H9 (cell line): ENCODE measurements at regions not wholly inside any gene's neighbourhood (a gene's known extent, or its start where the extent isn't known, plus 50 kb on each side); places are given as distances from the start of the nearest gene placed in this dataset.

Experiments
- DNase-seq: peaks from one replicate; pipeline ENCODE4 v3.0.0-alpha.2; 2017
- H2AFZ ChIP-seq: one replicate; pipeline ENCODE4 v1.6.1; 2013; ENCODE audit warnings: mild to moderate bottlenecking, low read length, control low read depth, moderate library complexity
- H2AK5ac ChIP-seq: 2 replicates; pipeline ENCODE4 v1.6.1; 2013; ENCODE audit warnings: low read length, control low read depth, mixed read lengths; ENCODE audit not compliant: insufficient read length
- H2BK120ac ChIP-seq: one replicate; pipeline ENCODE4 v1.6.1; 2013; ENCODE audit warnings: low read depth, mild to moderate bottlenecking, low read length, control low read depth, inconsistent platforms; ENCODE audit not compliant: poor library complexity, severe bottlenecking
- H2BK12ac ChIP-seq: 2 replicates; pipeline ENCODE4 v1.6.1; 2013; ENCODE audit warnings: low read length, control low read depth, mixed read lengths, low read depth; ENCODE audit not compliant: insufficient read length
- H2BK15ac ChIP-seq: 2 replicates; pipeline ENCODE4 v1.6.1; 2013; ENCODE audit warnings: low read depth, low read length, control low read depth
- H2BK20ac ChIP-seq: one replicate; pipeline ENCODE4 v1.6.1; 2013; ENCODE audit warnings: low read depth, mild to moderate bottlenecking, low read length, control low read depth, inconsistent platforms; ENCODE audit not compliant: poor library complexity, severe bottlenecking
- H2BK5ac ChIP-seq: 2 replicates; pipeline ENCODE4 v1.6.1; 2013; ENCODE audit warnings: low read length, control low read depth, mixed read lengths; ENCODE audit not compliant: insufficient read length
- H3K14ac ChIP-seq: 2 replicates; pipeline ENCODE4 v1.6.1; 2013; ENCODE audit warnings: low read length, control low read depth; ENCODE audit not compliant: insufficient read depth
- H3K18ac ChIP-seq: 2 replicates; pipeline ENCODE4 v1.6.1; 2013; ENCODE audit warnings: low read depth, mild to moderate bottlenecking, mixed read lengths, low read length, control low read depth; ENCODE audit not compliant: insufficient read length
- H3K23ac ChIP-seq: 2 replicates; pipeline ENCODE4 v1.6.1; 2013; ENCODE audit warnings: low read length, control low read depth, mixed read lengths, low read depth; ENCODE audit not compliant: insufficient read length
- H3K23me2 ChIP-seq: 2 replicates; pipeline ENCODE4 v1.6.1; 2013; ENCODE audit warnings: low read depth, mild to moderate bottlenecking, mixed read lengths, low read length, control low read depth; ENCODE audit not compliant: insufficient read length, poor library complexity, severe bottlenecking
- H3K27ac ChIP-seq: 2 replicates; pipeline ENCODE4 v1.5.1; 2013; ENCODE audit warnings: low read length, control low read depth, mixed read lengths, low read depth; ENCODE audit not compliant: insufficient read length
- H3K27me3 ChIP-seq: 2 replicates; pipeline ENCODE4 v1.6.1; 2013; ENCODE audit warnings: low read length, control low read depth, inconsistent platforms; ENCODE audit not compliant: insufficient read depth
- H3K4ac ChIP-seq: 2 replicates; pipeline ENCODE4 v1.6.1; 2013; ENCODE audit warnings: low read depth, mild to moderate bottlenecking, control low read depth, inconsistent platforms, low read length, moderate library complexity
- H3K4me1 ChIP-seq: 2 replicates; pipeline ENCODE4 v1.6.1; 2013; ENCODE audit warnings: low read length, control low read depth, inconsistent platforms; ENCODE audit not compliant: insufficient read depth
- H3K4me2 ChIP-seq: 2 replicates; pipeline ENCODE4 v1.6.1; 2013; ENCODE audit warnings: low read length, control low read depth, mixed read lengths; ENCODE audit not compliant: insufficient read length, insufficient read depth
- H3K56ac ChIP-seq: 2 replicates; pipeline ENCODE4 v1.6.1; 2013; ENCODE audit warnings: low read depth, mild to moderate bottlenecking, mixed read lengths, low read length, control low read depth; ENCODE audit not compliant: insufficient read length
- H3K79me1 ChIP-seq: 2 replicates; pipeline ENCODE4 v1.6.1; 2013; ENCODE audit warnings: low read depth, mild to moderate bottlenecking, moderate library complexity, low read length, control low read depth, inconsistent platforms; ENCODE audit not compliant: insufficient read depth, poor library complexity, severe bottlenecking
- H3K79me2 ChIP-seq: 2 replicates; pipeline ENCODE4 v1.6.1; 2013; ENCODE audit warnings: low read length, control low read depth, inconsistent platforms; ENCODE audit not compliant: insufficient read depth
- H3K9ac ChIP-seq: 2 replicates; pipeline ENCODE4 v1.6.1; 2013; ENCODE audit warnings: low read length, control low read depth, mixed read lengths; ENCODE audit not compliant: insufficient read length; ENCODE audit errors: extremely low read depth
- H3K9me3 ChIP-seq: one replicate; pipeline ENCODE4 v1.6.1; 2013; ENCODE audit warnings: low read depth, low read length, inconsistent platforms; ENCODE audit not compliant: control insufficient read depth
- H3T11ph ChIP-seq: one replicate; pipeline ENCODE4 v1.6.1; 2013; ENCODE audit warnings: mild to moderate bottlenecking, low read length, control low read depth, inconsistent platforms
- H4K20me1 ChIP-seq: one replicate; pipeline ENCODE4 v1.6.1; 2013; ENCODE audit not compliant: control insufficient read depth, insufficient read length, insufficient read depth
- H4K5ac ChIP-seq: 2 replicates; pipeline ENCODE4 v1.6.1; 2013; ENCODE audit warnings: low read depth, mild to moderate bottlenecking, mixed read lengths, low read length, control low read depth; ENCODE audit not compliant: insufficient read length
- H4K8ac ChIP-seq: replicated peaks from 2 replicates; pipeline ENCODE4 v1.6.1; 2013; ENCODE audit warnings: low read length, control low read depth, mixed read lengths, low read depth; ENCODE audit not compliant: insufficient read length
- H4K91ac ChIP-seq: 2 replicates; pipeline ENCODE4 v1.6.1; 2013; ENCODE audit warnings: low read depth, mild to moderate bottlenecking, moderate library complexity, mixed read lengths, low read length, control low read depth; ENCODE audit not compliant: insufficient read length
- H3K27ac Mint-ChIP-seq, 3 experiments: 2 replicates in 2 of 3; 3 replicates in 1 of 3; pipeline ENCODE4 v1.8.0; 2020 to 2021; ENCODE audit warnings: mixed read lengths in 3 of 3, mild to moderate bottlenecking in 1 of 3, moderate library complexity in 1 of 3
- H3K27me3 Mint-ChIP-seq: 2 replicates; pipeline ENCODE4 v1.8.0; 2021; ENCODE audit warnings: low read depth, mild to moderate bottlenecking, moderate library complexity, mixed read lengths
- H3K36me3 Mint-ChIP-seq, 3 experiments: 2 replicates in 2 of 3; 3 replicates in 1 of 3; pipeline ENCODE4 v1.8.0; 2020 to 2021; ENCODE audit warnings: low read depth in 3 of 3, mixed read lengths in 3 of 3; ENCODE audit not compliant: insufficient read depth in 1 of 3
- H3K4me1 Mint-ChIP-seq, 2 experiments: 2 replicates each; pipeline ENCODE4 v1.8.0; 2020; ENCODE audit warnings: mixed read lengths in 2 of 2
- H3K4me3 Mint-ChIP-seq, 2 experiments: 2 replicates in 1 of 2; 3 replicates in 1 of 2; pipeline ENCODE4 v1.8.0; 2020 to 2021; ENCODE audit warnings: mild to moderate bottlenecking in 2 of 2, mixed read lengths in 2 of 2, moderate library complexity in 1 of 2
- H3K9me3 Mint-ChIP-seq, 2 experiments: 2 replicates in 1 of 2; 3 replicates in 1 of 2; pipeline ENCODE4 v1.8.0; 2020; ENCODE audit warnings: mild to moderate bottlenecking in 2 of 2, mixed read lengths in 2 of 2, moderate library complexity in 1 of 2
- CTCF ChIP-seq: fragments of 200-600 bp; sonication (generic); conservative IDR thresholded peaks from 3 replicates; pipeline ENCODE4 v1.8.0; 2021; ENCODE audit warnings: antibody characterized with exemption, mild to moderate bottlenecking
- WGBS: extraction: QIAGEN DNeasy Blood & Tissue Kit; methylation state at CpG from one replicate; pipeline ENCODE4 v1.1.7; 2013; ENCODE audit warnings: missing lambda C conversion rate, low lambda C conversion rate, mixed read lengths; ENCODE audit not compliant: insufficient read length; ENCODE audit errors: extremely low coverage; 5-methylcytosine and 5-hydroxymethylcytosine counted together

- no peak overlapping the region for H2AFZ ChIP-seq
- no peak overlapping the region for H3K23ac ChIP-seq
- no peak overlapping the region for H4K8ac ChIP-seq
- no peaks in the 10 kb centered on the region for H3K27me3 ChIP-seq
- H3K4ac ChIP-seq = no peak overlapping the region
- peaks cover 5% of the 10 kb centered on the region; the same call in 1 of the 2 replicates for H3K4me1 ChIP-seq
- H3K4me3 Mint-ChIP-seq = no peak overlapping the region
- H3K27me3 Mint-ChIP-seq = no peaks in the 10 kb centered on the region
- TF ChIP-seq CTCF = no peak
- no CpG with 5 or more reads among the region's 8 CpGs for WGBS
- H3K18ac ChIP-seq = no peak overlapping the region
- no peak overlapping the region for H2BK120ac ChIP-seq
- H3T11ph ChIP-seq = no peak overlapping the region
- no peak overlapping the region for H2BK5ac ChIP-seq
- peaks cover 41 to 49% of the 10 kb centered on the region in 2 experiments for H3K4me1 Mint-ChIP-seq
- no peaks in the 10 kb centered on the region for H3K79me2 ChIP-seq
- H4K91ac ChIP-seq = no peak overlapping the region
- no peaks in the 10 kb centered on the region for H3K23me2 ChIP-seq
- no peaks in the 10 kb centered on the region for H3K9me3 Mint-ChIP-seq
- H3K4me2 ChIP-seq = no peak overlapping the region
- no peak for DNase-seq
- no peaks in the 10 kb centered on the region for H3K36me3 Mint-ChIP-seq
- no peak overlapping the region for H3K27ac Mint-ChIP-seq
- H2BK20ac ChIP-seq = no peak overlapping the region
- H4K5ac ChIP-seq = no peak overlapping the region
- H4K20me1 ChIP-seq = no peaks in the 10 kb centered on the region
- no peak overlapping the region for H3K14ac ChIP-seq
- no peaks in the 10 kb centered on the region for H3K9me3 ChIP-seq
- H3K79me1 ChIP-seq = no peaks in the 10 kb centered on the region
- no peak overlapping the region for H3K56ac ChIP-seq
- H2BK15ac ChIP-seq = no peak overlapping the region
- H3K9ac ChIP-seq = no peak overlapping the region
- H3K27ac ChIP-seq = no peak overlapping the region
- H2BK12ac ChIP-seq = no peak overlapping the region
- H2AK5ac ChIP-seq = no peak overlapping the region
These were observed 496.9 kb upstream of the ZFHX3 start for GRCh38 chr16:73544826-73545225.
